RPMI7951 (cell line): ENCODE measurements at regions not wholly inside any gene's neighbourhood (a gene's known extent, or its start where the extent isn't known, plus 50 kb on each side); places are given as distances from the start of the nearest gene placed in this dataset.
A peak's percentile ranks its signal among the peaks of the same experiment; 100 is the strongest.

Experiments
- DNase-seq: peaks from one replicate; pipeline ENCODE4 v3.0.0-alpha.2; 2012; ENCODE audit warnings: low read depth

GRCh38 chr2:165033402-165033801 lies 78.1 kb upstream of the SLC38A11 start:
- no peak for DNase-seq

- DNase-seq: no peak
Observed at GRCh38 chr2:165032559-165032958, 77.2 kb upstream of the SLC38A11 start.

GRCh38 chr2:165024199-165024598 lies 68.9 kb upstream of the SLC38A11 start:
- DNase-seq: no peak

GRCh38 chr2:165022781-165023180 lies 67.5 kb upstream of the SLC38A11 start:
- DNase-seq: no peak

GRCh38 chr2:165017966-165018596 lies 62.8 kb upstream of the SLC38A11 start:
- peak; percentile 3 for DNase-seq

- peak; percentile 39 for DNase-seq
Observed at GRCh38 chr2:165016772-165017411, 61.6 kb upstream of the SLC38A11 start.

GRCh38 chr2:165015052-165015642 lies 59.8 kb upstream of the SLC38A11 start:
- DNase-seq: peak; percentile 56

- DNase-seq: no peak
Observed at GRCh38 chr2:165013944-165014619, 58.8 kb upstream of the SLC38A11 start.

- DNase-seq: no peak
Observed at GRCh38 chr2:165011199-165011598, 55.9 kb upstream of the SLC38A11 start.

- no peak for DNase-seq
Observed at GRCh38 chr2:165010556-165010955, 55.2 kb upstream of the SLC38A11 start.

GRCh38 chr2:165009466-165009865 lies 54.1 kb upstream of the SLC38A11 start:
- DNase-seq: no peak

- DNase-seq: no peak
Observed at GRCh38 chr2:165008730-165009315, 53.5 kb upstream of the SLC38A11 start.

- DNase-seq: no peak
Observed at GRCh38 chr2:165007161-165007744, 51.9 kb upstream of the SLC38A11 start.
